NCI-H446 treated with DMSO at 0.1 percent for 48 hours (cell line): ENCODE measurements at regions not wholly inside any gene's neighbourhood (a gene's known extent, or its start where the extent isn't known, plus 50 kb on each side); places are given as distances from the start of the nearest gene placed in this dataset.
"Not testable (repeated sequence)": the region's sequence is repeated elsewhere in the genome, so short reads cannot be mapped to it uniquely, and the experiment has no call there.

Experiments
- DNase-seq: peaks from one replicate; lab custom pipeline; 2025; lab: John Stamatoyannopoulos, UW

GRCh38 chrX:3550871-3551270 lies 162.6 kb downstream of the PRKX start:
- DNase-seq, result no peak

DNA sequence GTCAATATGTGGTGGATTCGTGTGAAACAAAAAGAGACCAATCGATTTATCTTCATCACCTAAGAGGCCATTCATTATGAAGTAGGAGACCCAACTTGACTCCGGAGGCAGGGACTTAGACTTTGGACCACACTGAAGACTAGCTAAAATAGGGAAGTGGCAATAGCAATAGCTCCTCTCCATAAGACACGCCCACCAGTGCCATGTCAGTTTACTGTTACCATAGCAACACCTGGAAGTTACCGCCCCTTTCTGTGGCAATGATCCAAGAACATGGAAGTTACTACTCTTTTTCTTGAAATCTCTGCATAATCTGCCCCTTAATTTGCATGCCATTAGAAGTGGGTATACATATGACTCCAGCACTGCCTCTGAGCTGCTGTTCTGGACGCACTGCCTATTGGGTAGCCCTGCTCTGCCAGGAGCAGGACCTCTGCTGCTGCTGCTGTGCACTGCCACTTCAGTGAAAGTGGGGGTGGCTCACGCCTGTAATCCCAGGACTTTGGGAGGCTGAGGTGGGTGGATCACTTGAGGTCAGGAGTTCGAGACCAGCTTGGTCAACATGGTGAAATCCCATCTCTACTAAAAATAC lies 163.2 kb downstream of the PRKX start:
- DNase-seq, result no peak

DNA sequence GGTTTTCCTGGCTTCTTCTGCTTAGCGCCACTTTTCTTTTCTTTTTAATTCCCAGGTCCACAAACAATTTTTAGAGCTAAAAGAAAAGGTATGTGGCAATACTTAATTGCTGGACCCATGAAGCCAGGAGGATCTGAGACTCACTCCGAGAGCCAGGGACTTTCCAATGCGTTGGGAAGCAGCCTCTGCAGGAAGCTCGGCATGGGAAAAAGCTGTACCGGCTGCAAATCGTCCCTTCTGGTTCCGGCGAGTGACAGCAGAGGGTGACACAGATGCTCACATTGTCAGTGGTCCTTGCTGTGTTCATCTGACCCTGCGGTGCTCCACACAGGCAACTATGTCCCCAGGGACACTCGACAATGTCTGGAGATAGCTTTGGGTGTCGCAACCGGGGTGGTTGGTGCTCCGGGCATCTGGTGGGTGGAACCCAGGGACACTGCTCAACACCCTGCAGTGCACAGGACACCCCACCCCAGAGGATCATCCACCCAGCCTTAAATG lies 164.0 kb downstream of the PRKX start:
- no peak for DNase-seq

DNA sequence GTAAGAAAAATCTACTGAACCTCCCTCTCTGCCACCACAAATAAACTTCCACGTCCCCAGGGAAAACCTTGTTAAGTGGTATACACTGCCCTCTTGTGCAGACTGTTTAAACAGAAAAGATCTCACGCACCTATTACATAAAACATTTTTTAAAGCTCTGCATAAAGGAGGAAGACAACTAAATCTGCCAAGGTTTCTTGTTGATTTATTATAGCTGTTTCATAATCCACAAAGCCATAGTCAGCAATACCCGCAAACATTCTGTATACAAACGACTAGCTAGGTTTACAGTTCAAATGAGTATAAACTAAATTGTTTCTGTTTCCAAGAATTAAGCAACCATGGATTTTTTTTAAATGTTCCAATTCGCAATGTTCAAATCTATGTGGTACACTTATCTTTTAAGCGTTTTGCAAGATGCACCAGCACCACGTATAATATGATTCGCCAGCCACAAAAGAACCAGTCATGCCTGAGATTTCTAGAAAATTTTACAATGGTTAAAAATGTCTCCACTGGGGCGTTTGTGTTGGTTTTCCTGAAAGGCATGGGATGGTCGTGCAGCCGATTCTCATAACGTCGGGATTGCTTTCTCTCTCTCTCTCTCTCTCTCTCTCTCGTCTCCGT lies 164.6 kb downstream of the PRKX start:
- peak; percentile 20 for DNase-seq

- DNase-seq, result no peak
Measured at GRCh38 chrX:3545901-3546300, 167.5 kb downstream of the PRKX start.

DNA sequence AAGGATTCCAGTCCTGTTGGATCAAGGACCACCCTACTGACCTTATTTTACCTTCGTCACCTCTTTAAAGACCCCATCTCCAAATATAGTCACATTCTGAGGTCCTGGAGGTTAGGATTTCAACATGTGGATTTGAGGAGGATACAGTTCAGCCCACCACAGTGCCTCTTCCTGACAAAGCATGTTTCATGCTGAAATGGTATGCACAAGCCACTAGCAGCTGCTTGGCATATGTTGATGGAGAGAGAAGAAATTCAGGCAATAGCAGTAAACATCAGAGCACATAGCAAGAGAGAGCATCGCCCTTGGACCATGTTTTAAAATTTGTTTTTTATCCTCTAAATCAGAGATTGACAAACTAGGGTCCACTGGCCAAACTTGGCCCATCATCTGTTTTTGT lies 172.1 kb downstream of the PRKX start:
- no peak for DNase-seq

GRCh38 chrX:3540105-3540504 lies 173.3 kb downstream of the PRKX start:
- DNase-seq, result no peak

DNA sequence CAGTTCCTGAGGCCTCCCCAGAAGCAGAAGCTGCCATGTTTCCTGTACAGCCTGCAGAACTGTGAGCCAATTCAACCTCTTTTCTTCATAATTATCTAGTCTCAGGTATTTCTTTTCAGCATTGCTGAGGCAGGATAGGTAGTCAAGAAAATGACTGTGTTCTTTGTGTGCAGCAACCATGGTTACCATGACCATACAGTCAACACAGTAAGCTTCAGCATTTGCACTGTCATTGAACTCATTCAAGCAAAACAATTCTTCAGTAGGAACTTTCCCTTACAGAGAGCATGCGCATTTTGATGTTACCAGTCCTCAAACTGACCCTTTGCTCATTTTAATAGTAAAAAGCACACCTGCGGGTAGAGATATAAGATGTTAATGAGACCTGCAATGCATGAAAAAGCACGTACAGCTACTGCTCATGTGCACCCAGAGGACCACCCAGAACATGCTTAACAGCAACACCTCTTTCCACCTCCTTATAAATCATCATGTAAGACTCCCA lies 180.8 kb downstream of the PRKX start:
- DNase-seq, result no peak

DNA sequence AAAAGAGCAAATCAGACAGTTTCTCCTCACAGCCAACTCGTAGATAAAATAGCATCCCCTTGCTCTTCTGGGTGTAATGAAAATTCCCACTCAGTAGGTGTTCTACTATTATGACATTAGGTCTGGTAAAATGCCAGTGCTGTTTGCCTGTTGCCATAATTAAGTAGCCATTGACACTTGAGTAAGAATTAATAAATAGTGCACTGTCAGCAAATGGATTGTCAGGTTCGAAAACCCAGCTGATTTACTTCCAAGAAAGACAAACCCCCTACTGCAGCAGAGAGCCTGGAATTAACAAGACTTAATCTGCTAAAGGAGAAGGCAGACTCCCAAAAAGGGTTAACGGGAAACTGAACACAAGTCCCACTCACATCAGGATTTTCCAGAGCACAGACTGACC lies 182.0 kb downstream of the PRKX start:
- not testable (repeated sequence) for DNase-seq

DNA sequence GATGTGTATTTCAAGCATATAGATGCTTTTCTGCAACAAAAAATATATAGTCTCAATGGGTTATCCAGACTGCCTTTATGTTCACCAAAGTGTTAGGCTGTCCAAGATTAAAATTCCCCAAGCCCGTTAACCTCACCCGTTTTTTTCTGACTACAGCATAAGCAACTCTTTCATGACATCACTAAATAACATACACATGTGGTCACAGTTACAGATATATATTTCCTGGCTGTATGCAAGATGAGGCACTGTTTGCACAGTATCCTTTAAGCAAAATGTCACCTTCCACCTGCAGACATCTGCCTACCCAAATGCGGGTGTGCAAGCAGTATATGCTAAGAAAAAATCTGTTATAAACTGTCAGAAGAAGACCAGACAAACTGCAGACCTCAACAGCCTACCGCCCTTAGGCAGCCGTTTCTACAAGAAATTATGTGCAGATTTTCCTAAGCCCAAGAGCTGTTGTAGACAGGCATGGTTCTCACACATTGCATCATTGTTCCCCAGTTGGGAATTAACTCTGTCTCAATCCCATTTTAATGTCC lies 183.1 kb upstream of the MXRA5 start:
- DNase-seq, result no peak

DNA sequence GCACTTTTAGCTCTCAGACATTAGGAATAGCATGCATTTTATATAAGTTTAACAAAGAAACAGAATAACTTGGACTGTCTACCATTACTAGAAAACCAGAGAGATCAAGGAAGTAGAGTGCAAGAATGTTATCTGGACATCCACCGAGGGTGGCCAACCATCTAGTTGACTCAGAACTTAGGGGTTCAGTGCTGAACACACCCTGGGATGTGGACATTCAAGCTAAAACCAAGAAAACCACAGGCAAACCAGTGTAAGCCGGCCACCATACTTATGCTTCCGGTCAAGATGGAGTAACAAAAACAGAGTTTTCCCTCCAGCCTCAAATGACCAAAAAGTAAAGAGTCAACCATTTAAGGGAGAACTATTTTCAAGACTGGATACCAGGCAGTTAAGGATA lies 181.4 kb upstream of the MXRA5 start:
- no peak for DNase-seq

GRCh38 chrX:3527166-3527565 lies 180.7 kb upstream of the MXRA5 start:
- DNase-seq, result no peak

- no peak for DNase-seq
Measured at GRCh38 chrX:3526731-3527130, 180.3 kb upstream of the MXRA5 start.

DNA sequence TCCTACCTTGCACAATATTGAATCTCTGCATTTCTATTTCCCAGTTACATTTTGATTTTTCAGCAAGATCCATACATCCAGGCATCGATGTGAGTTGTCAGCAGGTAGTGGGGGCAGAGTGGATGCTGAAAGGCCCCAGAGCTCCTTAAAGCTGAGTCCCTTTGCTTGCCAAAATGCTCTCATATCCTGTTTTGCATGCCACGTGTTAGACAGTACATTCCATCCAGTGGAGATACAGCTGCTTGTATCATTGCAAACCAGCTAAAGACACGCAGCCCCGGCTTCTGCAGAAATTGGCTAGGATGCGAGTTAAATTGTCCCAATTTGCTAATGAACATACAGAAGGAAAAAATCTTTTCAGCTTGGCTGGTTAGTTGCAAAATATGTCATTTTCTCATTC lies 179.6 kb upstream of the MXRA5 start:
- DNase-seq, result no peak

- DNase-seq, result no peak
Measured at GRCh38 chrX:3522101-3522650, 175.7 kb upstream of the MXRA5 start.

- DNase-seq, result no peak
Measured at GRCh38 chrX:3521396-3521795, 174.9 kb upstream of the MXRA5 start.

DNA sequence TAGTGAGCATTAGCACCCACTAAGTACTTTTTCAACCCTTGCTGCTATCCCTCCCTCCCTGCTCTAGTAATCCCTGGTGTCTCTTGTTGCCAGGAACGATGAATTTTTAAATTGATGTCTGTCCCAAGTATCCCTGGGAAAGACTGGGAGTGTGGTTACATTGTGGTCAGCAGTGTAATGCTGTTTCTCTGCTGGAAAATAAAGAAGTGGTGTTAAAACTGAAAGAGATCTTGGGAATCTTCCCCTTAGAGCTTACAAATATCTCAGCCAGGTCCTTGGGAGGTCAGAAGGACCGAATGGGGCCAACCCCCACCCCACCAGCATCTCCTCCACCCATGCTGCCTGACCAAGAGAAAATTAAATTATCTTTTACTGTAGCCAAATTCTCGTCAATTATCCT lies 174.5 kb upstream of the MXRA5 start:
- no peak for DNase-seq

DNA sequence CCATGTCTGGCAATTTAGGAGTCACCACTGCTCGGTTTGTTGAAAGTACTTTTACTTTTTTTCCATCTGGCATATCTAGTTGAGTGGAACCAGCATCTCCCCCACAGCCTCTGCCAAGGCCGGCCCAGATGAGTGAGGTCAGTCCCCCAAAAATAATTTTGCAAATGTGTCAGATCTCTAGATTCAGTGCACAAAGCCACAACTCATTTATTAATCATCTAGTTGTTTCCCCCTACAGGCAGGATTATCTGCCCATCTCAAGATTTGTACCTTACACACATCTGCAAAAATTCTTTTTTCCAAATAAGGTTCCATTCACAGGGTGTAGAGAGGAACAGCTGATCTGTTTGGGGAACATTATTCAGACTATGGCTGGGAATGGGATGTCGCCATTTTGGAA lies 174.0 kb upstream of the MXRA5 start:
- no peak for DNase-seq

DNA sequence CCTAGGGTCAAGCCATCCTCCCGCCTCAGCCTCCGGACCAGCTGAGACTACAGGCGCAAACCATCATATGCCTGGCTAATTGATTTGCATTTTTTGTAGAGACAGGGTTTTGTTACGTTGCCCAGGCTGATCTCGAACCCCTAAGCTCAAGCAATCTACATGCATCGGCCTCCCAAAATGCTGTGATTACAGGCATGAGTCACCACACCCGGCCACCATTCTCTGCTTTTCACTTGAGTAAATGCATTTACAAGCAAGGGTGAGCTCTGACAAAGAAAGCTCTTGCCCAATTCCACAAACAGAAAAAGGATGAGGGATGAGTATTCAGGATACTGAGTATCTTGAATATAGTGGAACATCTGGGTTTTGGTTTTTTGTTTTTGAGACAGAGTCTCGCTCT lies 172.9 kb upstream of the MXRA5 start:
- DNase-seq, result not testable (repeated sequence)

DNA sequence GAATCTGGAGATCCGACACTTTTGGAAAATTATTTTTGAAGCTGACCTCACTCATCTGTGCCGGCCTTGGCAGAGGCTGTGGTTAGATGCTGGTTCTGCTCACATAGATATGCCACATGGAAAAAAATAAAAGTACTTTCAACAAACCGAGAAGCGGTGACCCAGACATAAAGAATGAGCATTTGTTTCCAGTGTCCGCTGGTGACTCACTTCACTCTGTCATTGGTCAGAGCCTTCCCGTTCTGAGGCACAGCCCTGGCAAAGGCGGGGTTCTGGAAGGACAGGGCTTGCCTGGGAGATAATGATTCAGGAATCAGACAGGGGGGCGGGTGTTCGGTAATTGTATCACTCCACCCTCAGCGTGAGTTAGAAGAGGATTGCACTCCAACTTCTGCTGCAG lies 172.4 kb upstream of the MXRA5 start:
- no peak for DNase-seq

- no peak for DNase-seq
Measured at GRCh38 chrX:3516051-3516541, 169.6 kb upstream of the MXRA5 start.

- DNase-seq, result no peak
Measured at GRCh38 chrX:3514996-3515395, 168.5 kb upstream of the MXRA5 start.

DNA sequence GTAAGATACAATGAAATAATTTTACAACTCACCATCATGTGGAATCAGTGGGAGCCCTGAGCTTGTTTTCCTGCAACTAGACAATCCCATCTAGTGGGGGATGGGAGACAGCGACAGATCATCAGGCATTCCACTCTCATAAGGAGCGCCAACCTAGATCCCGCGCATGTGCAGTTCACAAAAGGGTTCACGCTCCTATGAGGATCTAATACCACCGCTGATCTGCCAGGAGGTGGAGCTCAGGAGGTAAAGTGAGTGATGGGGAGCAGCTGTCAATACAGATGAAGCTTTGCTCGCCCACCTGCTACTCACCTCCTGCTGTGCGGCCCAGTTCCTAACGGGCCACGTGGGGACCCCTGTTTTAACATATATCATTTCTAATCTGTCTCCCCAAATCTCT lies 165.7 kb upstream of the MXRA5 start:
- DNase-seq, result not testable (repeated sequence)
